ENCODE measurements at regions not wholly inside any gene's neighbourhood (a gene's known extent, or its start where the extent isn't known, plus 50 kb on each side); places are given as distances from the start of the nearest gene placed in this dataset.

GRCh38 chr6:170483413-170483812 lies 69.7 kb downstream of the PSMB1 start:
- no peak for TF ChIP-seq POLR2AphosphoS5 (IDR thresholded peaks at IDR 0.05)
- no peak for TF ChIP-seq POLR2A (IDR thresholded peaks at IDR 0.05)
- no peak for TF ChIP-seq CTCF (IDR thresholded peaks at IDR 0.05)

Data from stomach (tissue), 4 donors.